ENCODE measurements at regions not wholly inside any gene's neighbourhood (a gene's known extent, or its start where the extent isn't known, plus 50 kb on each side); places are given as distances from the start of the nearest gene placed in this dataset.
"Not testable (repeated sequence)": the region's sequence is repeated elsewhere in the genome, so short reads cannot be mapped to it uniquely, and the experiment has no call there.

DNA sequence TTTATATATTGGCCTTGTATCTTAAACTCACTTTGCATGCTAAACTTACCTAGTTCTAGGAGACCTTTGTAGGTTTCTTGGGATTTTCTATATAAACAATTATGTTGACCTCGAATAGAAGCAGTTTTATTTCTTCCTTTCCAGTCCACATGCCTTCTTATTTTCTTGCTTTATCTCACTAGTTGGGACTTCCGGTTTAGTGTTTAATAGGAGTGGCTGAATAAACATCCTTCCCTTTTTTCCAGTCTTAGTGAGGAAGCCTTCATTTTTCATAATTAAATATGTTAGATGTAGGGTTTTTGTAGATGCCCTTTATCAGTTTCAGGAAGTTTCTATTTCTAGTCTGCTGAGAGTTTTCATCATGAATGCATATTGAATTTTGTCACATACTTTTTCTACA lies 347.3 kb upstream of the HNRNPA3 start:
- Histone ChIP-seq H3K4me3 (ENCODE audit: low read depth, low read length) (no peak overlapping the region), H3K27ac (ENCODE audit: low read depth) (no peak overlapping the region), H3K4me1 (ENCODE audit: insufficient read depth) (no peaks in the 10 kb centered on the region), H3K36me3 (ENCODE audit: insufficient read depth) (no peaks in the 10 kb centered on the region)
- WGBS: 5% methylated on average over 2 of the region's 2 CpGs
- DNase-seq (ENCODE audit: extremely low spot score): no peak

GRCh38 chr2:176872406-176872805 lies 340.2 kb upstream of the HNRNPA3 start:
- no peak overlapping the region for H3K27ac ChIP-seq (ENCODE audit: low read depth)
- DNase-seq (ENCODE audit: extremely low spot score): no peak
- 73% methylated on average over 3 of the region's 3 CpGs for WGBS
- H3K36me3 ChIP-seq (ENCODE audit: insufficient read depth): no peaks in the 10 kb centered on the region
- H3K4me1 ChIP-seq (ENCODE audit: insufficient read depth): no peaks in the 10 kb centered on the region
- H3K4me3 ChIP-seq (ENCODE audit: low read depth, low read length): no peak overlapping the region

DNA sequence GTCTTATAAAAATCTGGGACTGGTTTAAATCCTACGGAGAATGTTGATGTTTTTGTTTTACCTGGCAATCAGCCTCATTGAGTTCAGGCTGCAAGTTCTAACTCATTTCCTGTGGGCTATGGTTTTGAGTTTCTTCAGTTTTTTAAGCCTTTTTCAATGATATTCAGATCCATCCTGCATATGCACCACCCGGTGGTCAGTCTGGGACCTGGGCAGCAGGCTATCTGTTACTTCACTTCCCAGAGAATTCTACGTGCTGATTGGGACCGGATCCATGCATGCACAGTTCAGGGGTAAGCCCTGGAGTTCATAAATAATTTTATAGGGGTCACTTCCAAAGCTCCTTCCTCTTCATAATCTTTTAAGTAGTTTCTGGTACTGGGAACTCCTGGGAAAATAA lies 339.2 kb upstream of the HNRNPA3 start:
- no peaks in the 10 kb centered on the region for H3K36me3 ChIP-seq (ENCODE audit: insufficient read depth)
- H3K4me3 ChIP-seq (ENCODE audit: low read depth, low read length): no peak overlapping the region
- H3K4me1 ChIP-seq (ENCODE audit: insufficient read depth): no peaks in the 10 kb centered on the region
- DNase-seq (ENCODE audit: extremely low spot score): no peak
- no peak overlapping the region for H3K27ac ChIP-seq (ENCODE audit: low read depth)
- WGBS: 27% methylated on average over 4 of the region's 4 CpGs

GRCh38 chr2:176876493-176877103 lies 336.0 kb upstream of the HNRNPA3 start:
- WGBS: 85% methylated on average over 4 of the region's 4 CpGs
- no peak overlapping the region for H3K4me3 ChIP-seq (ENCODE audit: low read depth, low read length)
- DNase-seq (ENCODE audit: extremely low spot score): no peak
- H3K27ac ChIP-seq (ENCODE audit: low read depth): no peak overlapping the region
- no peaks in the 10 kb centered on the region for H3K36me3 ChIP-seq (ENCODE audit: insufficient read depth)
- no peaks in the 10 kb centered on the region for H3K4me1 ChIP-seq (ENCODE audit: insufficient read depth)

- Histone ChIP-seq H3K4me3 (ENCODE audit: low read depth, low read length) (no peak overlapping the region), H3K36me3 (ENCODE audit: insufficient read depth) (no peaks in the 10 kb centered on the region), H3K27ac (ENCODE audit: low read depth) (no peak overlapping the region), H3K4me1 (ENCODE audit: insufficient read depth) (no peaks in the 10 kb centered on the region)
- WGBS: 47% methylated on average over 5 of the region's 5 CpGs
- DNase-seq (ENCODE audit: extremely low spot score): no peak
These were observed 333.1 kb upstream of the HNRNPA3 start for GRCh38 chr2:176879426-176879995.

GRCh38 chr2:176882045-176882444 lies 330.5 kb upstream of the HNRNPA3 start:
- not testable (repeated sequence) for DNase-seq (ENCODE audit: extremely low spot score); H3K4me1 ChIP-seq (ENCODE audit: insufficient read depth); H3K27ac ChIP-seq (ENCODE audit: low read depth); H3K36me3 ChIP-seq (ENCODE audit: insufficient read depth); H3K4me3 ChIP-seq (ENCODE audit: low read depth, low read length)
- WGBS: 94% methylated on average over 1 of the region's 1 CpG

DNA sequence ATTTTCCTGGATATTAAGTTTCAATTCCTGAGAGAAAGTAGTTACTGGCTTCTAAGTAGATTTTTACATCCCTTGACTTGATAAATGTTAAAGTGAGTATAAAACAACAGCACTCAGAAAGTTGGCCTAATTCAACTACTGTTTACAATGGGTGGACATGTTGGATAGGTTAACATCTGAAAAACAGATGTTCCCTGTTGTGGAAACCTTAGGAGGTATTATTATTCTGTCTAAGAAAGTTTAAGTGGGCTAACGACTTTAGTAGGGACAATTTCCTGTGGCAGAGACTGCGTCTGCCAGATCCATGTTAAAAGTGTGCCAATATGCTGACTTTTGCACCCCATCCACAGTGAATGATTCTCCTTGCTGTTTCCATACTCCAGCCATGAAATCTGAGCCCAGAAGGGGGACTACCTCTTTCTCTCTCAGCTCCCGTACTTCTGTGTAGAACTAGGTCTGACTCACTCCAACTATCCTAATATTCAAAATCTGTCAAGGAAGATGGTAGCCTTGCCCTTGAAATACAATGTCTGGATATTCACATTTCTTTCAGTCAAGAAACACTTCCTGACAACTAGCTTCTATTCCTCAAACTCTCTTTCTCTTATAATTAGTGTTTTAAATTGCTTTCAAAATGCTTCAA lies 327.5 kb upstream of the HNRNPA3 start:
- Histone ChIP-seq H3K27ac (ENCODE audit: low read depth) (no peak overlapping the region), H3K4me3 (ENCODE audit: low read depth, low read length) (no peak overlapping the region), H3K36me3 (ENCODE audit: insufficient read depth) (no peaks in the 10 kb centered on the region), H3K4me1 (ENCODE audit: insufficient read depth) (no peaks in the 10 kb centered on the region)
- 43% methylated on average over 3 of the region's 3 CpGs for WGBS
- DNase-seq (ENCODE audit: extremely low spot score): no peak

DNA sequence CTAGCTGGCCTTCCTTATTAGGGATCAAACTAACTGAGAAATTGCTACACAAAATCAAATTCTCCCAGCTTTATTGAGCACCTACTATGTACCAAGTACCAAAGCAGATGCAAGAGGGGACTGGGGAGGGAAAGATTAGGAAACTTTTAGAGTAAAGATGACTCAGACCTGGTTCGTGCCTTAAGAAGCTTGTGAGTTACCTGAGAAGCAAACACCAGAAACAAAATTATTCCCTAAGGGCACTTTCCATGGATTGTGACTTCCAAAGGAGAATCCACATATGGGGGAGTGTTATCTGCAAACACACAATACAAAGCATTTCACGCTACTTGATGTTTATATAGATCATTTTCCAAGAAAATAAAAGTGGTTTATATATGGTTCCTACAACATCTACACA lies 326.9 kb upstream of the HNRNPA3 start:
- DNase-seq (ENCODE audit: extremely low spot score): no peak
- Histone ChIP-seq H3K4me3 (ENCODE audit: low read depth, low read length) (no peak overlapping the region), H3K36me3 (ENCODE audit: insufficient read depth) (no peaks in the 10 kb centered on the region), H3K4me1 (ENCODE audit: insufficient read depth) (no peaks in the 10 kb centered on the region), H3K27ac (ENCODE audit: low read depth) (no peak overlapping the region)
- 69% methylated on average over 2 of the region's 2 CpGs for WGBS

GRCh38 chr2:176891105-176891504 lies 321.5 kb upstream of the HNRNPA3 start:
- no peaks in the 10 kb centered on the region for H3K4me1 ChIP-seq (ENCODE audit: insufficient read depth)
- no peaks in the 10 kb centered on the region for H3K36me3 ChIP-seq (ENCODE audit: insufficient read depth)
- DNase-seq (ENCODE audit: extremely low spot score): no peak
- no peak overlapping the region for H3K27ac ChIP-seq (ENCODE audit: low read depth)
- WGBS: 19% methylated on average over 4 of the region's 4 CpGs
- no peak overlapping the region for H3K4me3 ChIP-seq (ENCODE audit: low read depth, low read length)

- H3K4me1 ChIP-seq (ENCODE audit: insufficient read depth): no peaks in the 10 kb centered on the region
- no peaks in the 10 kb centered on the region for H3K36me3 ChIP-seq (ENCODE audit: insufficient read depth)
- H3K27ac ChIP-seq (ENCODE audit: low read depth): no peak overlapping the region
- WGBS: 17% methylated on average over 1 of the region's 1 CpG
- no peak overlapping the region for H3K4me3 ChIP-seq (ENCODE audit: low read depth, low read length)
- no peak for DNase-seq (ENCODE audit: extremely low spot score)
These were observed 320.7 kb upstream of the HNRNPA3 start for GRCh38 chr2:176891857-176892256.

DNA sequence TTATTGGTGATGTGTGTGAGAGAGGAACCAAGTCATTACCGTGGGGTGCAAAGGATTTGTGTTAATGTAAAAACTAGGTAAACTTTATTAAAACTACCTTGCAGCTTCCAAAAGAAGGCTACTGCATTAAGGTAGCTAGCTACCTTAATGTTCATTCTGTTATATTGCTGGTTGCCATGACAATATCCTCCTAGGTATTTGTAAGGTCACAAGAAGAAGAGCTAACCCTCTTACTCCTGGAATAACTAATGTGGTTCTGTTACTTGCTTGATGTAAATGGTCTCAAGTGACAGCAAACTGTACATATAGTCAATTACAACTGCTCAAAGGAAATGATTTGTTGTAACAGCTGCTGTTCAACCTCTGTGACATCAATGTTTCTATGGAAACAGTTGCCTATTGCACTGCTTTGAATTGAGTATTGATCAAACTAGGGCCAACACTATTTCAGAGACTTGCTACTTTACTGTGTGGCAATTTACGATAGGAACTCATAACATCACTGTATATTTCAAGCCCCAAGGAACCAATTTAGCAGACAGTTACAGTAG lies 319.8 kb upstream of the HNRNPA3 start:
- Histone ChIP-seq H3K4me3 (ENCODE audit: low read depth, low read length) (no peak overlapping the region), H3K4me1 (ENCODE audit: insufficient read depth) (no peaks in the 10 kb centered on the region), H3K36me3 (ENCODE audit: insufficient read depth) (no peaks in the 10 kb centered on the region), H3K27ac (ENCODE audit: low read depth) (no peak overlapping the region)
- DNase-seq (ENCODE audit: extremely low spot score): no peak
- 77% methylated on average over 2 of the region's 2 CpGs for WGBS

DNA sequence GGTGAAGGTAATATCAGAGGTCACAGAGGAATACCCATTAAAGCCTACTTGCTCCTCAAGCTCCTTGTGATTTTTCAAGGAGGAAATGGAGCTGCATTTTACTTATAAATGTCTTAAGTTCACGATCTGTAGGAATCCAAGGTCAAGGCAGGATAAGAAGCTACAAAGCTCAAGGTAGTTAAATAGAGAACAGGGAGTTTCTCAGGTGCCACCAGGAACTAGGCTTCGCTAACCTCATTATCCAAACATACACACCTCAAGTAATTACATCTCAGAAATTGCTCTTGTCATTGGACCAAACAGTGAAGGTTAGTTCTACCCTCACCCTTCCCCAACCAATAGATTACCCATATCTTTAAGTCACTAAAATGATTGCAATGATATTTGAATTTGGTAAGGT lies 317.4 kb upstream of the HNRNPA3 start:
- Histone ChIP-seq H3K27ac (ENCODE audit: low read depth) (no peak overlapping the region), H3K4me3 (ENCODE audit: low read depth, low read length) (no peak overlapping the region), H3K36me3 (ENCODE audit: insufficient read depth) (no peaks in the 10 kb centered on the region), H3K4me1 (ENCODE audit: insufficient read depth) (no peaks in the 10 kb centered on the region)
- 72% methylated on average over 2 of the region's 2 CpGs for WGBS
- no peak for DNase-seq (ENCODE audit: extremely low spot score)

- Histone ChIP-seq H3K4me3 (ENCODE audit: low read depth, low read length) (no peak overlapping the region), H3K4me1 (ENCODE audit: insufficient read depth) (no peaks in the 10 kb centered on the region), H3K27ac (ENCODE audit: low read depth) (no peak overlapping the region), H3K36me3 (ENCODE audit: insufficient read depth) (no peaks in the 10 kb centered on the region)
- DNase-seq (ENCODE audit: extremely low spot score): no peak
- WGBS: 54% methylated on average over 4 of the region's 4 CpGs
These were observed 310.1 kb upstream of the HNRNPA3 start for GRCh38 chr2:176902454-176902853.

DNA sequence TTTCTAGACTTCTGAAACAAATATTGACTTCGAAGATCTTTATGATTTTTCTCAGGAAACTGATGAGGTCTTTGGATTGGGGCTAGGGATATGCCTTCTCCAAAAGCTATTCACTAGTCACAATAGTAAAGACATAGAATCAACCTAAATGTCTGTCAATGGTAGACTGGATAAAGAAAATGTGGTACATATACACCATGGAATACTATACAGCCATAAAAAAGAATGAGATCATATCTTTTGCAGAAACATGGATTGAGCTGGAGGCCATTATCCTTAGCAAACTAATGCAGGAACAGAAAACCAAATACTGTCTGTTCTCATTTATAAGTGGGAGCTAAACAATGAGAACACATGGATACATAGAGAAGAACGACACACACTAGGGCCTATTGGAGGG lies 308.5 kb upstream of the HNRNPA3 start:
- H3K36me3 ChIP-seq (ENCODE audit: insufficient read depth); H3K4me3 ChIP-seq (ENCODE audit: low read depth, low read length); DNase-seq (ENCODE audit: extremely low spot score); H3K27ac ChIP-seq (ENCODE audit: low read depth); H3K4me1 ChIP-seq (ENCODE audit: insufficient read depth): not testable (repeated sequence)
- 96% methylated on average over 2 of the region's 2 CpGs for WGBS

Data from urinary bladder (tissue), 3 donors.